ENCODE measurements at regions not wholly inside any gene's neighbourhood (a gene's known extent, or its start where the extent isn't known, plus 50 kb on each side); places are given as distances from the start of the nearest gene placed in this dataset.

DNA sequence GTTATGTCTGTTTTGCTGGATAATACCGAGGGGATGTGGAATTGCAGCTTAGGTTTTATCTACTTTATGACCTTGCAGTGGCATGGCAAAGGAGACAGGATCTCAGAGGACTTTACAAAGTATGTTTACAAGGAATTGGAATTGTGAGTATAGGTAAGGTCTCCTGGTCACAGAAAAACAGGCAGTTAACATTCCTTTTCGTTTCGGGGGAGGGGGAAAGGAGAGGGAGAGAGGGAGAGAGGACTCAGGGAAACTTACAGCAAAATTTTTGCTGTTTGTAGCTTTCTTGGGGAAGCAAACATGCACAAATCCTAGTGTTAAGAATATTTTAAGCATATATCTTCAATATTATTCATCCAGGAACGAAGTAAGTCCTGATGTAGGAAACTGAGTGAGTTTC, 590.5 kb upstream of the LRFN5 start:
- TF ChIP-seq, protein P1, sequence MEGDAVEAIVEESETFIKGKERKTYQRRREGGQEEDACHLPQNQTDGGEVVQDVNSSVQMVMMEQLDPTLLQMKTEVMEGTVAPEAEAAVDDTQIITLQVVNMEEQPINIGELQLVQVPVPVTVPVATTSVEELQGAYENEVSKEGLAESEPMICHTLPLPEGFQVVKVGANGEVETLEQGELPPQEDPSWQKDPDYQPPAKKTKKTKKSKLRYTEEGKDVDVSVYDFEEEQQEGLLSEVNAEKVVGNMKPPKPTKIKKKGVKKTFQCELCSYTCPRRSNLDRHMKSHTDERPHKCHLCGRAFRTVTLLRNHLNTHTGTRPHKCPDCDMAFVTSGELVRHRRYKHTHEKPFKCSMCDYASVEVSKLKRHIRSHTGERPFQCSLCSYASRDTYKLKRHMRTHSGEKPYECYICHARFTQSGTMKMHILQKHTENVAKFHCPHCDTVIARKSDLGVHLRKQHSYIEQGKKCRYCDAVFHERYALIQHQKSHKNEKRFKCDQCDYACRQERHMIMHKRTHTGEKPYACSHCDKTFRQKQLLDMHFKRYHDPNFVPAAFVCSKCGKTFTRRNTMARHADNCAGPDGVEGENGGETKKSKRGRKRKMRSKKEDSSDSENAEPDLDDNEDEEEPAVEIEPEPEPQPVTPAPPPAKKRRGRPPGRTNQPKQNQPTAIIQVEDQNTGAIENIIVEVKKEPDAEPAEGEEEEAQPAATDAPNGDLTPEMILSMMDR (IDR thresholded peaks at IDR 0.05; ENCODE audit: borderline replicate concordance, control extremely low read depth, extremely low read depth, insufficient read depth, missing control alignments), result no peak
- in situ Hi-C loops (cut with MboI; ENCODE audit: low sequenced_read_pairs, unreplicated experiment), result no loop called here
- no peak for DNase-seq (ENCODE audit: low spot score)

GRCh38 chr14:41000350-41000749, 606.3 kb upstream of the LRFN5 start:
- TF ChIP-seq, protein P1 (IDR thresholded peaks at IDR 0.05; ENCODE audit: borderline replicate concordance, control extremely low read depth, extremely low read depth, insufficient read depth, missing control alignments), result no peak
- DNase-seq (ENCODE audit: low spot score), result no peak
- in situ Hi-C loops (cut with MboI; ENCODE audit: low sequenced_read_pairs, unreplicated experiment), result no loop called here

DNA sequence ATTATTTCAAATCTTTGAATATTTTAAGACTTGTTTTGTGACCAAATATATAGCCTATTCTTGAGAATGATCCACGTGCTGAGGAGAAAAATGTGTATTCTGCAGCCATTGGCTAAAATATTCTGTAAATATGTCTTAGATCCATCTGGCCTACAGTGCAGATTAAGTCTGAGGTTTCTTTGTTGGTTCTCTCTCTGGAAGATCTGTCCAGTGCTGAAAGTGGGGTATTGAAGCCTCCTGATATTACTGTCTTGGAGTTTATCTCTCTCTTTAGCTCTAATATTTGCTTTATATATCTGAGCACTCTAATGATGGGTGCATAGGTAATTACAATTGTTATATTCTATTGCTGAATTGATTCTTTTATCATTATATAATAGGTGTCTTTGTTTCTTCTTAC, 617.4 kb upstream of the LRFN5 start:
- TF ChIP-seq, protein P1 (IDR thresholded peaks at IDR 0.05; ENCODE audit: borderline replicate concordance, control extremely low read depth, extremely low read depth, insufficient read depth, missing control alignments), result no peak
- DNase-seq (ENCODE audit: low spot score), result no peak
- in situ Hi-C loops (cut with MboI; ENCODE audit: low sequenced_read_pairs, unreplicated experiment), result no loop called here

GRCh38 chr14:40987481-40987880, 619.2 kb upstream of the LRFN5 start:
- no peak for DNase-seq (ENCODE audit: low spot score)
- TF ChIP-seq, protein P1 (IDR thresholded peaks at IDR 0.05; ENCODE audit: borderline replicate concordance, control extremely low read depth, extremely low read depth, insufficient read depth, missing control alignments), result no peak
- in situ Hi-C loops (cut with MboI; ENCODE audit: low sequenced_read_pairs, unreplicated experiment), result no loop called here

DNA sequence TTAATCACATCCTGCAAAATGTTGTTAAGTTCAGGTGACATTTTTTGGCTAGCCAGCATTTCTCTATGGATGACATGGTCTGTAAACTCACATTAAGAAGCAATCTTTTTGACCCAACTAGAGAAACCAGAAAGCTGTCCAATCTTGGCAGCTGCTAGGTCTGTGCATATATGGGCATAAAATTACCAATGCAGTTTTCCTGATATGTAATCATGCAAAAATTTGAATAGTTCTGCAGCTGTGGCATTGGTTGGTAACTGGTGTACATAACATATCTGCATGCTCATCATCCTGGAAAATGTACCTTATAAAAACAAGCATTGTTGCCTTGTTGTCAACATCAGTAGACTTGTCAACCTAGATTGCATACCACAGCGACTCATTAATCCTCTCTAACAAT, 620.0 kb upstream of the LRFN5 start:
- no peak for DNase-seq (ENCODE audit: low spot score)
- TF ChIP-seq, protein P1 (IDR thresholded peaks at IDR 0.05; ENCODE audit: borderline replicate concordance, control extremely low read depth, extremely low read depth, insufficient read depth, missing control alignments), result no peak
- in situ Hi-C loops (cut with MboI; ENCODE audit: low sequenced_read_pairs, unreplicated experiment), result no loop called here

- DNase-seq (ENCODE audit: low spot score), result no peak
- TF ChIP-seq, protein P1 (IDR thresholded peaks at IDR 0.05; ENCODE audit: borderline replicate concordance, control extremely low read depth, extremely low read depth, insufficient read depth, missing control alignments), result no peak
- in situ Hi-C loops (cut with MboI; ENCODE audit: low sequenced_read_pairs, unreplicated experiment), result no loop called here
Measured at GRCh38 chr14:40985584-40985983, 621.1 kb upstream of the LRFN5 start.

DNA sequence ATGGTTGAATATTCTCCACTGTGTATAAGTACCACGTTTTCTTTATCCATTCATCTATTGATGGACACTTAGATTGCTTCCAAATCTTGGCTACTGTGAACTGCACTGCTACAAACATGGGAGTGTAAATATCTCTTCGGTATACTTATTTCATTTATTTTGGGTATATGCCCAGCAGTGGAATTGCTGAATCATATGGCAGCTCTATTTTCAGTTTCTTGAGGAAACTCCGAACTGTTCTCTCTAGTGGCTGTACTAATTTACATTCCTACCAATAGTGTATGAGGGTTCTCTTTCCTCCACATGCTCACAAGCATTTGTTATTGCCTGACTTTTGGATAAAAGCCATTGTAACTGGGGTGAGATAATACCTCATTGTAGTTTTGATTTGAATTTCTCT, 623.1 kb upstream of the LRFN5 start:
- TF ChIP-seq, protein P1 (IDR thresholded peaks at IDR 0.05; ENCODE audit: borderline replicate concordance, control extremely low read depth, extremely low read depth, insufficient read depth, missing control alignments), result no peak
- no peak for DNase-seq (ENCODE audit: low spot score)
- in situ Hi-C loops (cut with MboI; ENCODE audit: low sequenced_read_pairs, unreplicated experiment), result no loop called here

All from GM13976 (cell line).